ENCODE measurements at regions not wholly inside any gene's neighbourhood (a gene's known extent, or its start where the extent isn't known, plus 50 kb on each side); places are given as distances from the start of the nearest gene placed in this dataset.
A peak's percentile ranks its signal among the peaks of the same experiment; 100 is the strongest.

DNA sequence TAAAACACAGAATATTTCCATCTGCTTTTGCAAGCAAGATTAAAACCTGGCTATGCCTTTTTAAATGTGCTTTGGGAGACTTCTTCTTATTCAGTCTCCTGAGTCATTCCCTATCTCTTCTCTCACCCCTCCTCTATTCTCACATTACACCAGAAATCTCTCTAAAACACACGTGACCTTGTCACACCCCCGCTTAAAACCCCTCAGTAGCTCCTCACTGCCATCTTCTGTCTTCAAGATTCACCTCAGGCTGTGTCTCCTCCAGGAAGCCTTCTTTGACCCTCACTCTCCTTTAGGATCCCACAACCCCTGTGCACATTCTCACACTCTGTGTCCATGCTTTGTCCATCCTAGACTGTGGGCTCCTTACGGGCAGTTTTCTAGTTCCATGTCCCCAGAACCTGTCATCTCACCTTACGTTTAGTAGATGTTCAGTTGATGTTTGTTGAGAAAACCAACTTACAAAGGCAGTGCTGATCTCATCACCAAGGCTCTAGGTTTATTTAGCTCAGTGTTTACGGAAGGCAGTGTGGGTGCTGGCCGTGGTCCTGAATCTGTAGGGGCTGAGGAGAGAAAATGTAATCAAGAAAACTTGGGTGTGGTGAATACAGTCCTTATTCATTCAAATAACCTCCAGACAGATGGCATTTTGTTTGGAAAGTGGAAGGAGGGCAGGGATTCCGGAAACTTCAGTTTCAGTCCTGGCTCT lies 143.5 kb downstream of the DMRTA2 start:
- Histone ChIP-seq H3K36me3 (ENCODE audit: insufficient read depth, low read length) (no peaks in the 10 kb centered on the region), H3K4me1 (ENCODE audit: insufficient read depth, low read length) (peaks cover 8% of the 10 kb centered on the region), H3K9me3 (ENCODE audit: low read length) (no peaks in the 10 kb centered on the region), H2AFZ (ENCODE audit: low read depth, low read length) (no peak overlapping the region), H3K4me3 (ENCODE audit: low read length) (no peak overlapping the region), H3K27me3 (ENCODE audit: insufficient read depth, low read length) (peaks cover 2% of the 10 kb centered on the region)

DNA sequence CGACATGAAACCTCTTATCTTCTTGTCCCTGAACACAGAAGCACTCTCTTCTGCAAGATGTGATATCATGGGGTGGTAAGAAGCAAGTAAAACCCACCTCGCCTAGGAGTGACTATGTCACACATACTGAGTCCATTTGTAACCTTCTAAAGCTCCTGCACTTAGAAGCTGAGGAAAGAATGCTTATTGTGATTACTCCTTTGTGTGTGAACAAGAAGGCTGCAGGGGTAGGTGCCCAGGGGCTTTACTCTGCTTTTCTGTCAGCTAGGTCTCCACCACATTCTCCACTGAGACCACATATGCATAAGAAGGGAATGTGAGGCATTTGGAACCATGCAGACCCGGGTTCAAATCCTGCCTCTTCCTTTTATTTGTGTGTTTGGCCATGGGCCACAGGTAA lies 144.3 kb downstream of the DMRTA2 start:
- no peaks in the 10 kb centered on the region for H3K27me3 ChIP-seq (ENCODE audit: insufficient read depth, low read length)
- H3K9me3 ChIP-seq (ENCODE audit: low read length), result no peaks in the 10 kb centered on the region
- H3K4me3 ChIP-seq (ENCODE audit: low read length), result no peak overlapping the region
- no peaks in the 10 kb centered on the region for H3K36me3 ChIP-seq (ENCODE audit: insufficient read depth, low read length)
- H3K4me1 ChIP-seq (ENCODE audit: insufficient read depth, low read length), result peaks cover 8% of the 10 kb centered on the region
- no peak overlapping the region for H2AFZ ChIP-seq (ENCODE audit: low read depth, low read length)

DNA sequence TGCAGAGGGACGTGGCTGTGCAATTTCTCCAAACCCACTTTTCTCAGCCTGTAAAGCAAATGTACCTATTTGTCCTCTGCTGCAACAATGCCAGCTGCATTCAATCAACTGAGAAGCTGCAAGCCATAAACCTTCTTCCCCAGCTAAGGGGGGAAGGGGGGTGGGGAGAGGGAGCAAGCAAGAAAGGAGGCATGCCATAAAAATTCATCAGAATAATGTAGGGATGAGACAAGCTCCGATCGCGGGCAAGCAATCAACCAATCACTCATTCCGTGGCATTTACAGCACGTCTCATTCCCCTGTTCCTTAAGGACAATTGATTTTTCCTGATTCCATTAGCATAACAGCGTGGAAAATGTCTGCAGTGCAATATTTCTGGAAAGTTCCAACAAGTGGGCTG lies 144.8 kb downstream of the DMRTA2 start:
- H2AFZ ChIP-seq (ENCODE audit: low read depth, low read length), result no peak overlapping the region
- no peaks in the 10 kb centered on the region for H3K36me3 ChIP-seq (ENCODE audit: insufficient read depth, low read length)
- no peak overlapping the region for H3K4me3 ChIP-seq (ENCODE audit: low read length)
- peaks cover 8% of the 10 kb centered on the region for H3K4me1 ChIP-seq (ENCODE audit: insufficient read depth, low read length)
- H3K9me3 ChIP-seq (ENCODE audit: low read length), result no peaks in the 10 kb centered on the region
- H3K27me3 ChIP-seq (ENCODE audit: insufficient read depth, low read length), result no peaks in the 10 kb centered on the region

DNA sequence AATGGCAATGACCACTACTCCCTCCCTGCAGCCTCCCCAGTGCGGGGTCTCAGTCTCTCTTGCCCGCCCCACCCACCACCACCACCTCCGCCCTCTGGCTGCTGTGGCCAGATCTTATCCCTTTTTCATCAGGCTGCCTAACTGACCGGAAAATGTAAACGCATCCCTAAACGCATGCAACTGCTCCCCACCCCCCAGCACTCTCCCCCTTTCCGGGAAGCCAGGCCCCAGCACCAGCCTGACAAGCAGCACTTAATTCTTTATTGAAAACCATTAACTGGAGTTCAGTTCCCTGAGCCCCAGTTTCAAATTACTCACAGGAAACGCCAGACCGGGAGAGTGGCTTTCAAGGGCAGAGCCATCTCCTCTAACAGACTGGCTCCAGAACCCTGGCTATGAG lies 147.7 kb downstream of the DMRTA2 start:
- Histone ChIP-seq H3K36me3 (ENCODE audit: insufficient read depth, low read length) (no peaks in the 10 kb centered on the region), H3K4me1 (ENCODE audit: insufficient read depth, low read length) (peaks cover 8% of the 10 kb centered on the region), H3K9me3 (ENCODE audit: low read length) (no peaks in the 10 kb centered on the region), H3K4me3 (ENCODE audit: low read length) (no peak overlapping the region), H3K27me3 (ENCODE audit: insufficient read depth, low read length) (no peaks in the 10 kb centered on the region), H2AFZ (ENCODE audit: low read depth, low read length) (peak overlapping the region; percentile 52)

DNA sequence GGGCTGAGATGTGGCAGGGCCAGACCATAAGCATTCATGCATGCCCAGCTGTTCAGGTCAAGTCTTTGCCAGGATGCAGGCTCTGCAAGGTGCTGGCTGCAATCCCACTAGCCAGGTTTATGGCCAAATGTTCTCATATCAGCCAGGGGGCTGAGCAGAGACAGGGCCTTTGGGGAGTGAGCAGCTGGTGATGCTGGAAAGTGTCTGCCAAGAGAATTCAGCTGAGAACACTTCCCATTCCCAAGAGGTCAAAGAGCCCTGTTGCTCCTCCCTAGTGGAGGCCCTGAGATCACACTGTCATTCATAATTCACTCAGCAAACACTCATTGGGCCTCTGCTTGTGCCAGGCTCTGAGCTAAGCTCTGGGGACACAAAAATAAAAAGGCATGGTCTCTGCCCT lies 150.3 kb downstream of the DMRTA2 start:
- Histone ChIP-seq H3K36me3 (ENCODE audit: insufficient read depth, low read length) (no peaks in the 10 kb centered on the region), H3K4me1 (ENCODE audit: insufficient read depth, low read length) (peaks cover 8% of the 10 kb centered on the region), H3K4me3 (ENCODE audit: low read length) (no peak overlapping the region), H3K9me3 (ENCODE audit: low read length) (no peaks in the 10 kb centered on the region), H3K27me3 (ENCODE audit: insufficient read depth, low read length) (no peaks in the 10 kb centered on the region), H2AFZ (ENCODE audit: low read depth, low read length) (no peak overlapping the region)

DNA sequence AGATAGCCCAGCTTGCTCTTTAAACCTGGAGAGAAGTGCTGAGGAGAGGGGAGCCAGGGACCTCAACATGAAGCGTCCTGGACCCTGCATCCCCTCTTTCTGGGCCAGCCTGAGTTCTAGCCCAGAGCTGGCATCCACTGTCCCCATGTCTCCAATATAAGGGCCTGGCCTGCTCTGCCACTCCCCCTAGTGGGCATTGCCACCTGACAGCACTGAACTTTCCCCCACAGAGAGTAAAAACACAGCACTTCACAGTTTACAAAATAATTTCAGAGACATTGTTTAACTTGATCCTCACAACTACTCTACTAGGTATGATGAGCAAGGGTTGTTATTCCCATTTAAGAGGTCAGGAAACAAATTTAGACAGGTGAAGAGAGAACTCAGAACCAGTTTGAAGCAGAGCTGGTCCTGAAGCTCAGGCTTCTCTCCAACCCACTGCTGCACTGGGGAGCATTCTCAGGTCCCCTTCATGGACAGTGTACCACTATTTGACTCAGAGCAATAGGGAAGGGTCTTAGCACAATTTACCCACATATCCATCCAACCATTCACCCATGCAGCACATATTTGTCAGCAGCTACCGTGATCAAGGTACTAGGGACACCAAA lies 151.2 kb downstream of the DMRTA2 start:
- Histone ChIP-seq H3K9me3 (ENCODE audit: low read length) (no peaks in the 10 kb centered on the region), H3K27me3 (ENCODE audit: insufficient read depth, low read length) (no peaks in the 10 kb centered on the region), H3K4me3 (ENCODE audit: low read length) (no peak overlapping the region), H2AFZ (ENCODE audit: low read depth, low read length) (no peak overlapping the region), H3K36me3 (ENCODE audit: insufficient read depth, low read length) (no peaks in the 10 kb centered on the region), H3K4me1 (ENCODE audit: insufficient read depth, low read length) (peaks cover 8% of the 10 kb centered on the region)

DNA sequence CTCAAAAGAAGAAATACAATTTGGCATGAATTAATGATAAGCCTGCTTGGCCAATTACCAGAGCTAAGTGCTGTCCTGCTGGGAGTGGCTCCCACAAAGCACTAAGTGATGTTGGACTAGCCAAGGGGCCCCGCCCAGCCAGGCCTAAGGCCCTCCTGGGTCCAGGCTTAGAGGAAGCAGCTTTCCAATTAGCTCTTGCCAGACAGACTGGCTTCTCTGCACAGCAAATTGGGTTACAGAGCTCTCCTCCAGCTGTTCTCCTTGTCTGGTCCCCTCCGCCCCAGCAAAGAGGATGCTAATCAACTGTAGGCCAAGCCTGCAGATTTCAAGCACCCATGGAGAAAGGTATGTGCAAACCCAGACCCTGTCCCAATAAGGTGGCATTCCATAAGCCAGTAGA lies 151.9 kb downstream of the DMRTA2 start:
- Histone ChIP-seq H3K4me1 (ENCODE audit: insufficient read depth, low read length) (peaks cover 8% of the 10 kb centered on the region), H3K27me3 (ENCODE audit: insufficient read depth, low read length) (no peaks in the 10 kb centered on the region), H3K36me3 (ENCODE audit: insufficient read depth, low read length) (no peaks in the 10 kb centered on the region)

DNA sequence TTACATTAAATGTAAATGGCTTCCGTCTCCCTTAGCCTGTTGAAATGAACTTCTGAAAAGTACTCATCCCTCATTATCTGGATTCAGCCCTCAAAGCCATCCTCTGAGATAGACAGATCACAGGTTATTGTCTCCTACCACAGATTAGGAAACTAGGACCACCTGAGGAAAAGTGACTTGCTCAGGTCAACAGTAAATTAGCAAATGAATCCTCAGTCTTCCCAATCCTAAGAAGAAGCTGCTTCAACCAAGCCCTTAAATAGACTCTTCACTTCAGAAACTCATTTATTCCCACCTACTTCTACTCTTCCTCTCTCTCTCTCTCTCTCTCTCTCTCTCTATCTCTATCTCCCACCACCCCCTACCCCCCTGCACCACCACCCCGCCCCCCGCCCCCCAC lies 152.3 kb downstream of the DMRTA2 start:
- Histone ChIP-seq H2AFZ (ENCODE audit: low read depth, low read length) (no peak overlapping the region), H3K9me3 (ENCODE audit: low read length) (no peaks in the 10 kb centered on the region), H3K4me3 (ENCODE audit: low read length) (no peak overlapping the region), H3K27me3 (ENCODE audit: insufficient read depth, low read length) (no peaks in the 10 kb centered on the region), H3K36me3 (ENCODE audit: insufficient read depth, low read length) (no peaks in the 10 kb centered on the region), H3K4me1 (ENCODE audit: insufficient read depth, low read length) (peaks cover 4% of the 10 kb centered on the region)

More for the DNA sequence above, 151.9 kb downstream of the DMRTA2 start:
- Histone ChIP-seq H2AFZ (ENCODE audit: low read depth, low read length) (no peak overlapping the region), H3K9me3 (ENCODE audit: low read length) (no peaks in the 10 kb centered on the region), H3K4me3 (ENCODE audit: low read length) (no peak overlapping the region)

DNA sequence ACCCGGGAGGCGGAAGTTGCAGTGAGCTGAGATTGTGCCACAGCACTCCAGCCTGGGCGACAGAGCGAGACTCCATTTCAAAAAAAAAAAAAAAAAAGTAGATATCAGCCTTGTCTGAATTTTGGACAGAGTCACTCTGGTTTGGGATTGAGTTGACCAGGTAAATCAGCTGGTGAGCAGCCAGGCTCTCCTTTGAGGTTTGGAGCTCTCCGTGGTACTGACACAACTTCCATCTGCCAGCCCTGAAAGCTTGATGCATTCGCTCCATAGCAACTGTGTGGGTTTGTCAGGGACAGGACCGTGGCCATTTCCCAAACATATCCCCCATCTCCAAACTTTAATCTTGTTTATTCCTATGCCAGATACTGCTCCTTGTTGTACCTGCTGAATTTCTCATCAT lies 155.2 kb downstream of the DMRTA2 start:
- Histone ChIP-seq H3K27me3 (ENCODE audit: insufficient read depth, low read length) (no peaks in the 10 kb centered on the region), H3K36me3 (ENCODE audit: insufficient read depth, low read length) (no peaks in the 10 kb centered on the region), H2AFZ (ENCODE audit: low read depth, low read length) (no peak overlapping the region), H3K9me3 (ENCODE audit: low read length) (no peaks in the 10 kb centered on the region), H3K4me1 (ENCODE audit: insufficient read depth, low read length) (no peaks in the 10 kb centered on the region), H3K4me3 (ENCODE audit: low read length) (no peak overlapping the region)

DNA sequence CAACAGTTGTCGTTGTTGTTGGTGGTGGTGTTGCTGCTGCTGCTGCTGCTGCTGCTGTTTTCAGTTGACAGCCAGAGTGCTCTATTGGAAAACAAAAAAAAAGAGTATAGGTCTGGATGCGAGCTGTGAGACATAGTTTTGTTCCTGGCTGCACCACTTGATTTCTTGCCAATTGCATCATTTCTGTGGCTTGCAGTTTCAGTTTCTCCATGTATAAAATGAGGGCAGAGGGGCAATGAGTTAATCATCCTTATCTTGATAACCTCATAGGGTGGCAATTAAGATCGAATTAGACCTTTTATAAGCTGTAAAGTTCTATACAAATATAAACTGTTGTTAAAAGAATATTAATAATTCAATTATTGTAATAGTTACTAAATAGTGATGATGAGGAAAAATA lies 156.7 kb downstream of the DMRTA2 start:
- Histone ChIP-seq H3K27me3 (ENCODE audit: insufficient read depth, low read length) (no peaks in the 10 kb centered on the region), H3K4me3 (ENCODE audit: low read length) (no peak overlapping the region), H3K36me3 (ENCODE audit: insufficient read depth, low read length) (no peaks in the 10 kb centered on the region), H2AFZ (ENCODE audit: low read depth, low read length) (no peak overlapping the region), H3K9me3 (ENCODE audit: low read length) (no peaks in the 10 kb centered on the region), H3K4me1 (ENCODE audit: insufficient read depth, low read length) (no peaks in the 10 kb centered on the region)

DNA sequence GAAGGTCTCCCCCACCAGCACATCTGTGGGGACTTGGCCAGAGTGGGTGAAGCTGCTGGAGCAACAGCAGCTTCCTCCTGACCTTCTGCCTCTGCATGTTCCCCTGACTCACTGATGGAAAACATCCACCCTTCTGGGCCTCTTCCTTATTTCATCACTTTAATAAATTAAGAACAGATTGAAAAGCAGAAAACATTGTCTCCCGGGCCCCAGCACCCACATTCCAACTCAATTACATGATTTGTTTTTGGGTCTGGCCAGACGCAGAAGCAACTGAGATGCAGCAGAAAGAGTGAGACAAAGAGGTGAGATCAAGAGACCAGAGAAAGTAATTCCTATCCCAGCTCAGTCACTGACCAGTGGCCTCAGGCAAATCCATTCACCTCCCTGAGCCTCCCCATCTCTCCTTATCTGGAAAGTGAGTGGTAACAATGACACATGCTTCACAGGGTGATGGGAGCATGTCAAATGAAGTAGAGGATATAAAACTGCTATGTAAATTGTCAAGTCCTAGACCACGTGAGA lies 157.1 kb downstream of the ELAVL4 start:
- H3K9me3 ChIP-seq (ENCODE audit: low read length), result no peaks in the 10 kb centered on the region
- no peaks in the 10 kb centered on the region for H3K4me1 ChIP-seq (ENCODE audit: insufficient read depth, low read length)
- H3K36me3 ChIP-seq (ENCODE audit: insufficient read depth, low read length), result no peaks in the 10 kb centered on the region
- no peaks in the 10 kb centered on the region for H3K27me3 ChIP-seq (ENCODE audit: insufficient read depth, low read length)
- no peak overlapping the region for H2AFZ ChIP-seq (ENCODE audit: low read depth, low read length)
- no peak overlapping the region for H3K4me3 ChIP-seq (ENCODE audit: low read length)

DNA sequence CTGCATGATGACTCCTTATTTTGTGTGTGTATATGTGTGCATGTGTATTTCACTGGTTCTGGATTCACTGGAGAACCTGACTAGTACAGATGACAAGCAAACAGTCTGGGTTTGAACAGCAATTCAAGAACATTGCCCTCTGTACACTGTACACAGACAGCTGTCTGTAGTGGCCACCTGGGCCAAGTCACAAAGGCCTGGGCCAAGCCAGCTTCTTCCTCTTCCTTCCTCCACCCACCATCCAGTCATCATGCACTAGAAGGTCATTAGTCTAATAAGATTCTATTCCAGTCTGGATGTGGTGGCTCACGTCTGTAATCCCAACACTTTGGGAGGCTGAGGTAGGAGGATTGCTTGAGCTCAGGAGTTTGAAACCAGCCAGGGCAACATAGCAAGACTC lies 155.9 kb downstream of the ELAVL4 start:
- Histone ChIP-seq H3K4me1 (ENCODE audit: insufficient read depth, low read length) (no peaks in the 10 kb centered on the region), H2AFZ (ENCODE audit: low read depth, low read length) (no peak overlapping the region), H3K9me3 (ENCODE audit: low read length) (no peaks in the 10 kb centered on the region), H3K4me3 (ENCODE audit: low read length) (no peak overlapping the region), H3K36me3 (ENCODE audit: insufficient read depth, low read length) (no peaks in the 10 kb centered on the region), H3K27me3 (ENCODE audit: insufficient read depth, low read length) (no peaks in the 10 kb centered on the region)

DNA sequence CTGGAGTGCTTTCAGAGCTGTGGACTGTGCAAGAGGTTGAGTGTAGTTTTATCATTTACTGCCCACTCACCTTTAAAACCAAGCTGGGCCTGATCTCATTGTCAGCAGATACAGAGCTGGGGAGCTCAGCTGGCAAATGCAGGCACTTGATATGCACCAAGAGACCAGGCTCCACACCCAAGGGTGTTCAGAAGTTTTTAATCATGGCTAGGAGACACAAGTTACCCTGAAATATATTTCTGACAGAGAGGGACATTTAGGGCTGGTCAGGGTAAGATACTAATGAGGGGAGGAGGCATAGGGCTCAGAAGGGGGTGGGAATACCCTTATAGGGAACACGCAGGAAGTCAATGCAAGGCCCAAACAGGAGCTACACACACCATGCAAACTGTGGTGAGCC lies 153.7 kb downstream of the ELAVL4 start:
- Histone ChIP-seq H3K36me3 (ENCODE audit: insufficient read depth, low read length) (no peaks in the 10 kb centered on the region), H3K4me3 (ENCODE audit: low read length) (no peak overlapping the region)

DNA sequence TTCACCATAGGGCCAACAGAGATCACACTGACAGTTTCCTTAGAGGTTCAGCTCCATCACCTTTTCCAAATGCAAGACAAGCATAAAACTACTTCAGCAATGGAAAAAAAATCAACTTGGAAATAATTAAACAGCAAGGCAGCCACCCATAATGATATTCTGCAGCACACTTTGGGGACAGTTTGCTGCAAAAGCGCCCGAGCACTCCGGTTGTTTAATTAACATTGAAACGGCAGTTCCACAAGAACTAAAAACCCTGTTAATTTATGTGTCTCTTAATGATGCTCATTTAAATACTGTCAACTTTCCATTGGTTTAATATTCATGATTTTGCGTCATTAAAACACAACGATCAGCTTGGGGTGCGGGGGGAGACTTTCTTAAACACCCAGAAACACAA lies 153.2 kb downstream of the ELAVL4 start:
- H3K4me1 ChIP-seq (ENCODE audit: insufficient read depth, low read length), result no peaks in the 10 kb centered on the region
- no peaks in the 10 kb centered on the region for H3K36me3 ChIP-seq (ENCODE audit: insufficient read depth, low read length)

More for the DNA sequence above, 153.7 kb downstream of the ELAVL4 start:
- H3K27me3 ChIP-seq (ENCODE audit: insufficient read depth, low read length), result no peaks in the 10 kb centered on the region
- no peak overlapping the region for H2AFZ ChIP-seq (ENCODE audit: low read depth, low read length)
- H3K4me1 ChIP-seq (ENCODE audit: insufficient read depth, low read length), result no peaks in the 10 kb centered on the region
- no peaks in the 10 kb centered on the region for H3K9me3 ChIP-seq (ENCODE audit: low read length)

More for the DNA sequence above, 153.2 kb downstream of the ELAVL4 start:
- Histone ChIP-seq H3K27me3 (ENCODE audit: insufficient read depth, low read length) (no peaks in the 10 kb centered on the region), H3K9me3 (ENCODE audit: low read length) (no peaks in the 10 kb centered on the region), H3K4me3 (ENCODE audit: low read length) (no peak overlapping the region), H2AFZ (ENCODE audit: low read depth, low read length) (no peak overlapping the region)

Measured in neuron (in vitro differentiated cells).